ENCODE measurements at regions not wholly inside any gene's neighbourhood (a gene's known extent, or its start where the extent isn't known, plus 50 kb on each side); places are given as distances from the start of the nearest gene placed in this dataset.

DNA sequence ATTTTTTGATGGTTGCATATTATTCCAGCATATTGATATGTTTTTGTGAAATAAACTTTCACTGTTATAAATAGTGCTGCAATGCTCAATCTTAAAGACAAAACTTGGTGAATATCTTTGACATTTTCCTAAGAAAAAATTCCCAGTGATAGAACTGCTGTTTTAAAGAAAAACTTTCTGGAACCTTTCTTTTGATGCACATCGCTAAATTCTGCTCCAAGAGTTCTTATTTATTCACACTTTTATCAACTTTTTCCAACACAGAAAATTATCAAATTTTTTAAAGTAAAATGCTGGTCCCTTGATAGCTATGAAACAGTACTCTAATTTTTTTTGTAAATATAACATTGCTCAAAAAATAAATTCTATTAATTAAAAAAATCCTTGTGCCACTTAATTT, 196.6 kb downstream of the HS3ST3A1 start:
- DNase-seq (ENCODE audit: low read depth in 2 of 2), result no peak

DNA sequence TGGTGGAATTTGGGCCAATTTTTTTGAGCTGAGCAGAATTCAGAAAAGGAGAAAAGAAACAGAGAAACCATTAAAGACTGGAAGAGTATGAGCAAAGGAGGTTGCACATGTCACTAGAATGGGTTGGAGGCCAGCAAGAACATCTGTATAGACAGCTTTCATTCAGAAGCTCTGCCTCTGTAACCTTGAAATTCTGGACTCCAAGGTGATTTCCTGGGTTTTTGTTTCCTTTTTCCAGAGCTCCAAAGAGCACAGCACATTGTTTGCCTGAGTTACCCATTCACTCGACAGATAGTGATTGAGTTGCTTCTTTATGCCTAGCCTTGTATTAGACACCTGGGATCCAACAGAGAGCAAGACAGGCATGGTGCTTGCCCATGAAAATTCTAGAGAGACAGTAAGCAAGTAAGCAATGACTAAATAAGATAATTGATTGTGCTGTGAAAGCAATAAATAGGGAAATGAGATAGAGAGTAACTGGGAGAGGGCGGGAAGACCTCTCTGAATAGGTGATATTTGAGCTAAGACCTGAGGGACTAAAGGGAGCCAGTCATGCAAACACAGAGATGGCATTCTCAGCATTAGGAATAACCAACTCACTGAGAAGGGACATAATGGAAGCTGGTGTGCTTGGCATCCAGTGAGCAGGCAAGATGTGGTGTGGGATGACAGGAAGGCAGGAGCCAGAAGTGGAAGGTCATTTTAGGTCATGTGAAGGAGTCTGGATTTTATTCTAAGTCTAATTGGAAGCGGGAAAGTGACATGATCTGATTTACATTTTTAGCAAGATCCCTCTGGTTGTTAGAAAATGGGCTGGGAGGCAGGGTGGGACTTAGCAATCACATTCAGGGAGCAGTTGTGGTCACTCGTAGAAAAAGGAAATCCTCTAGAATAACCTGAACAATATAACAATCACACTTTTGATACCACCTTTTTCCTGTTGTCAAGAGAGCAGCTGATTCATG, 197.5 kb downstream of the HS3ST3A1 start:
- no peak for DNase-seq (ENCODE audit: low read depth in 2 of 2)

DNA sequence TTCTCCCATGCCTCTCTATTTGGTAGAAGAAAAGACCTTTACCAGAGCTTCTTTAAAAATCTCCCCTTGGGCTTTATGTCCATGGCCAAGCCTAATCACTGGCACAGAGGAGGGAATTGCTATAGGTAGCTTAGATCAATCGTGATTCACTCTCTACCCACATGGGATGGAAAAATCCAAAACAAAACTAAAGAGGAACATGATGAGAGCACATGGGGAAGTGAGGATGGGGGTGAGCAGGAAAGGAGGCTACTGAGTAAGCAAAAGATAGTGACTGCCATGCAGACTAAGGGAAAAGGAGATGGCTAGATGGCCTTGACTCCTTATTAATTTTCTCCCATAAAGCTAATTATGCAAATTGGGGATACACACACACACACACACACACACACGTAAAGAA, 201.2 kb downstream of the HS3ST3A1 start:
- no peak for DNase-seq (ENCODE audit: low read depth in 2 of 2)

DNA sequence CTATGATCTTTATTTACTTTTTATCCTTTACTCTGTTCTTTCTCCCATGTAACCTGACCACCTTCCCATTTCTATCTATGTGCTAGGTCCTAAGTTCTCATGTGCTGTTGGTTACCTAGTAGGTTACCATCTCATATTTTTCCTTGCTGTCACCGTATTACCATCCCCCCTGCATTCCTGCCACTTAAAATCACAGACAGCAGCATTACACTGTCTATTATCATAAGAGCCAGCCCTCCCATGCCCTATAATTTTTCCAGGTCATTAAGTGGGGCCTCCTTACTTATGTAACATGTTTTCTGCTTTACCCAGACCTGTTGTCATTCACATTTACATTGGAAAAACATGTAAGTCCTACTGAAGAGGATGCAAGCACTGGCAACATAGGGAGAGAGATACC, 202.9 kb downstream of the HS3ST3A1 start:
- DNase-seq (ENCODE audit: low read depth in 2 of 2), result no peak

GRCh38 chr17:13398091-13398490, 203.6 kb downstream of the HS3ST3A1 start:
- DNase-seq (ENCODE audit: low read depth in 2 of 2), result no peak

- DNase-seq (ENCODE audit: low read depth in 2 of 2), result no peak
Observed at GRCh38 chr17:13395862-13396261, 205.9 kb downstream of the HS3ST3A1 start.

DNA sequence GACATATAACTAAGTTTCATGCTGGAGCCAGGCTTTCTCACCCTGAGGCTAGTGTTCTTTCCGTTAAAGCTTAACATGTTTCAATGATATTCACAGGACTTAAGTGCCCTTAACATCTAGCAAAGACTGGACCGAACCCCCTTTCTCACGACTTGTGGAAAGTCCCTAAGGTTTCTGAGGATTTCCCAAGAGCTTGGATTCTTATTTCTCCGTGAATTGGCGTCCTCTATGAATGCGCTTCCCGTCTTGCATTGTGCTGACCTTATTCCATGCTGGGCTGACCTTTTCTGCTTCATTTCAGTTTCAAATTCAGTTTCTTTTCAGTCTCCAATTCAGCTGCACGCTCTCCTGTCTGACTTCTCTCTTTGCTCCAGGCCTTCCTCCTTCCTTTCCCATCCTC, 206.4 kb downstream of the HS3ST3A1 start:
- DNase-seq (ENCODE audit: low read depth in 2 of 2), result no peak

DNA sequence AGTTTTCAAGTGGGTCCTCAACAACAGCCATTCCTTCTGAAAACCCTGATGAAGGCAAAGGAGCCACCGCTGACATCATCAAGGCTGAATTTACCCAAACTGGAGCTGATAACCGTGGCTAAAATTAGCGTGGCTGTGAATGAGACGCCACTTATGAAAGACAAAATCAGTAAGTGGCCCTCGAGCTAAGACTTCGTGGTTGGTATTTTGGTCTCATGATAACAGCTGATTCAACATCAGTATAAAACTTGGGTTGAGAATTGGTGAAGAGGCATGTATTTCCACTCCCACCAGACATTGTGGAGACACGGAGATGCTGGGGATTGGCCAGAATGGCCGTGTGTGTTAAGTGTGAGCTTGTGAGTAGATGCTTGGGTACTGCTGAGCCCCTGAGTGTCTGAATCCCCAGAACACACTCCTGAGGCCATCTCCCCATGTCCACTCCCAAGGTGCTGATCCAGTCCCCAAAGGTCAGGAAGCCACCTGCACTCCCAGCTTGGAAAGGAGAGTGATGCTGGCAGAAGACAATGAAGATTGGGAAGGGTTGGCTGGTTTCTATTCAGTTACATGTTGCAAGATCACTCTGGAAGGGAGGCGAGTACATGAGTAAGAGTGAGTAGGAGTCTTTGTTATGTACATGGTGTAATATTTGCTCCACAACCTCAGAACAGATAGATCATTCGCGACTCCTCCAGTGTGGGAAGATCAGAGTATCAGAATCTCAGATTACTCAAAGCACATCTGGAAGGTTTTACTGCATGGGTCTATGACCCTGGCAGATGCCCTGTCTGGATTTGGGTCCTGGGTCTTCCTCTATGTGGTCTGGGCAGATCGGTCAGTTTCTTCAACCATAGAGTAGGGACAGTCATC, 207.7 kb downstream of the HS3ST3A1 start:
- DNase-seq (ENCODE audit: low read depth in 2 of 2), result no peak

- no peak for DNase-seq (ENCODE audit: low read depth in 2 of 2)
Observed at GRCh38 chr17:13387952-13388351, 213.8 kb downstream of the HS3ST3A1 start.

- DNase-seq (ENCODE audit: low read depth in 2 of 2), result no peak
Observed at GRCh38 chr17:13387236-13387635, 214.5 kb downstream of the HS3ST3A1 start.

DNA sequence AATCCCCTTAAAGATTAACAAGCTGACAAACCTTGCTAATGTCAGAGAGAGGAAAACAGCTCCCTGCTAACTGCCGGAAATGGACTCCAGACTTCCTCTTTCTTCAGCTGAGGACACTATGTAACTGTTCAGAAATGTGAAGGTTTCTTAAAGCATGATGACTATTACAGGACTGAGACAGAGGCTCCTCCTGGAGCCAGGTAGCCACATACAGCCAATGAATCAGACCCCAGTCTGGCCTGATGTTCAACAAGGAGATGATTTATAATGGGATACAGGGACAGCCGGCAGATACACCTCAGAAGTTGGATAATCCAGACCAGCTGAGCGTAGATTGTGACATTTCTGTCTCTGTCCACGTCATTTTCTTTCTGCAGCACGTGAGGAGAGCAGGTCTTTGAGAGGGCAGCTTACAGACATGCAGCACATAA, 216.2 kb downstream of the HS3ST3A1 start:
- no peak for DNase-seq (ENCODE audit: low read depth in 2 of 2)

- no peak for DNase-seq (ENCODE audit: low read depth in 2 of 2)
Observed at GRCh38 chr17:13384626-13385025, 217.1 kb downstream of the HS3ST3A1 start.

DNA sequence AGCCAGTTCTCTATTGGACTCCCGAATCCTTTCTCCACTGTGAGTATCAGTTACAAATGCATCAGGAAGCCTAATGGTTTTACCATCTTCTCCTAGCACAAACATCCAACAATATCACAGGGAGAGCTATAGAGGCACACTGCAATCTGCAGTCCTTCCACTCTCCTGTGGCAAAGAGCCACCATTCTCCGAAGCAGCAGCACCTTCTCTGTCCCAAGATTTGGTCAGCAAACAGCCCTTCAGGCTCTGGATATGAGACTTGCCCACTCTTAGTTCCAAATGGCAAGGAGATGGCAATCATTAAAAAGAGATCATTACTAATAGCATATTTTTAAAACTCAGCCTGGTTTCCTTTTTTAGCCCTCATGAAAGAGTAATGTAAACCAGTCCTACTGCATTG, 223.4 kb downstream of the HS3ST3A1 start:
- DNase-seq (ENCODE audit: low read depth in 2 of 2), result no peak

DNA sequence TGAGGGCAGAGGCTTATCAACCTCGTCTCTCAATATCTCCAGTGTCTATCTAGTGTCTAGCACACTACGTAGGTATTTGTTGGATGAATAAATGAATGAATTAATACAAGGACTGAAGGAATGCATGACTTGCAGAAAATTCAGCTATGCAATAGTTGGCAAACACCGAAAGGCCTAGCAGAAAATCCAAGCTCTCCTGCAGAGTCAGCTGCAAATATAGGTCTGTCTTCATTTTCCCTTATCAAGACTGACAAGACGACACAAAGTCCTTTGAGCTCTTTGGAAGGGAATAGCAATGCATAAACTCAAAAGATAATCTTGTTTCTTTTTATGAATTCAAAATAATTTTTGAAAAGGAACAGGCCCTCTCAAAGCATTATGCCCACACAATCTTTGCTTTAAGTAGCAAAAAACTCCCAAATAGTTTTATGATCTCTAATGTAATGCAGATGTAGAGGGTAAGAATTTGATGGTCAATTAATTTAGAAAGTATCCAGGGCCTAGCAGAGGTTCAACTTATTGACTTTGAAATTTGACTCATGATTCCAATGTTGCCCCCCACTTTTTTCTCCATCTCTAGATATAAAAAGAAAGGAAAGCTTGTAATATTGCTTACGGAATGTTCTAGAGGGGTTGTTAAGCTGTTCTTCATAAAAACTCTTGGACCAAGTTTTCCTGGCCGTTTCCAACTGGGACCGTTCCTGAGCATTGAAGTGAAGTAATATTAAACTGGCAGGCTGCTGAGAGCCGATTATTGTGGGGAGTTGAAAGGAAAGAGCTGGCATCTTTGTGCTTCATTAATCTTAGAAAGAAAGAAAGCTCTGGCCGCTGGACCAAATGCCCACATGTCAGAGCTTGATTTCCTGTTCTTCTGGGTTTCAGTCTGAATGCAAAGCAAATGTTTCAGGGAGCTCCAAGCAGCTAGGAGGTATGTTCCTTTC, 227.3 kb downstream of the HS3ST3A1 start:
- no peak for DNase-seq (ENCODE audit: low read depth in 2 of 2)

DNA sequence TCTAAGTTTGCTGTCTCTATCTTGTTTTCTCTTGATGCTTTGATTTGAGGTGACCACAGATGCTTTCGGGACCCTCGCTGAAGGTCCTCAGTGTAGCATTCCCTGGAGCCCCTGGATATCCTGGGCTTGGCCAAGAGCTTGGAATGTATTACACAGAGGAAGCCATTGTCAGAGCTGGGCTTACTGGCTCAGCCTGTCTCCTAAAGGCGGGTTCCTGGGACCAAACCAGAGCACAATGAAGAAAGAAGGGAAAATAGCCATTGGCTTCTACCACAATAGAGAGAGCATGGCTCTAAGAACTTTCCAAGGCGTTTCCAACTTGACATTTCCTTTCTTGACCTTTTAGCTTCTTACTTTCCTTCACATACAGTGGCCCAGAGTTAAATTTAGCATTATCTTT, 229.3 kb downstream of the HS3ST3A1 start:
- DNase-seq (ENCODE audit: low read depth in 2 of 2), result no peak

GRCh38 chr17:13367154-13367553, 234.6 kb downstream of the HS3ST3A1 start:
- DNase-seq (ENCODE audit: low read depth in 2 of 2), result no peak

DNA sequence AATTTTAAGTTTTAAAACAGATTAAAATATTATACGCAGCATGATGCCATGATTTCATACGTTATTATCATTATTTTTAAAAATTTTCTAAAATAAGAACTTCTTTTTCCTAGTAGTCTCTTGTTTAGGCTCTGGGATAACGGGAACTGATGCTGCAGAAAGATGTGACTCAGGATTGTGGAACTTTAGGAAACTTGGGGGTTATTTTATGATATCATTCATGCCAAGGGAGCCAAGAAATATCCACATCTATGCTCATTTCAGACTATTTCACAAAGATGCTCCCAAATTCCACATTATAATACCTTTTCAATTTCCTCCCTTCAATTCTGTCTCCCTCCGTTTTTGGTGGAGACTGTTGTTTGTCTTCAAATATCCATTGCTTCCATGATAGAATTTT, 236.4 kb downstream of the HS3ST3A1 start:
- no peak for DNase-seq (ENCODE audit: low read depth in 2 of 2)

- DNase-seq (ENCODE audit: low read depth in 2 of 2), result no peak
Observed at GRCh38 chr17:13363771-13364170, 238.0 kb downstream of the HS3ST3A1 start.

- DNase-seq (ENCODE audit: low read depth in 2 of 2), result no peak
Observed at GRCh38 chr17:13362341-13363122, 239.2 kb downstream of the HS3ST3A1 start.

DNA sequence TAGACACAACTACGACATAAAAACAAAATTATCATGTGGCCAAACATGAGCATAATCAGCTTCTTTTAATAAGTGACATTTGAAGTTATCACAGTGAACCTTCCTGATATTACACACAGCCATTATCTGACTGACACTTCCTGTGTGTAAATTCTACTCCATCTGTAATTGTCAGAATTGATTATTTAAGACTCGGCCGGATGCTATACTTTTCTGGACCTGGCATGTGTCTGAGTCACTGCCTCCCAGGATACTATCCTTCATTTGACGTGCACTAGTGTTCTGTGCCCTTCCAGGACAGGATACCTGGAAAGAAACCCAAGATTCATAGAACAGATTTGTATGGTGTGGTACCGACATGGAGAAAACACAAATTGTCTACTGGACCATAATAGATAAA, 242.0 kb downstream of the HS3ST3A1 start:
- DNase-seq (ENCODE audit: low read depth in 2 of 2), result no peak

GRCh38 chr17:13355054-13355453, 246.7 kb downstream of the HS3ST3A1 start:
- DNase-seq (ENCODE audit: low read depth in 2 of 2), result no peak
